ENCODE measurements at regions not wholly inside any gene's neighbourhood (a gene's known extent, or its start where the extent isn't known, plus 50 kb on each side); places are given as distances from the start of the nearest gene placed in this dataset.

- Histone ChIP-seq H3K27me3 (replicated peaks; ENCODE audit: insufficient read depth, low read depth, low read length, poor library complexity) (no peaks in the 10 kb centered on the region), H3K27ac (ENCODE audit: low read depth, low read length, poor library complexity, severe bottlenecking) (no peak overlapping the region), H3K4me3 (ENCODE audit: low read depth, low read length, poor library complexity, severe bottlenecking) (no peak overlapping the region), H3K36me3 (ENCODE audit: insufficient read depth, low read length, poor library complexity, severe bottlenecking) (no peaks in the 10 kb centered on the region), H3K9me3 (ENCODE audit: low read depth, low read length, poor library complexity, severe bottlenecking) (no peaks in the 10 kb centered on the region), H3K4me1 (ENCODE audit: insufficient read depth, low read length, poor library complexity, severe bottlenecking) (no peaks in the 10 kb centered on the region)
- intact Hi-C loops (cut with micrococcal nuclease; ENCODE audit: unreplicated experiment) = no loop called here
- ChIA-PET CTCF (no interaction called here), POLR2A (ENCODE audit: low non-redundant PET) (no interaction called here)
- TF ChIP-seq EZH2 (IDR thresholded peaks at IDR 0.05; ENCODE audit: borderline replicate concordance, low read depth, low read length, poor library complexity, severe bottlenecking) (no peak), CTCF (conservative IDR thresholded peaks at IDR 0.05; ENCODE audit: low read depth, low read length) (no peak)
- no peak for DNase-seq (ENCODE audit: low spot score)
- no TSS peak for BruUV-seq (replicated peaks)
Observed at GRCh38 chr4:185902654-185903053, 90.7 kb upstream of the SORBS2 start.

GRCh38 chr4:185903205-185903604, 91.2 kb upstream of the SORBS2 start:
- Histone ChIP-seq H3K27me3 (replicated peaks; ENCODE audit: insufficient read depth, low read depth, low read length, poor library complexity) (no peaks in the 10 kb centered on the region), H3K27ac (ENCODE audit: low read depth, low read length, poor library complexity, severe bottlenecking) (no peak overlapping the region), H3K9me3 (ENCODE audit: low read depth, low read length, poor library complexity, severe bottlenecking) (no peaks in the 10 kb centered on the region), H3K4me1 (ENCODE audit: insufficient read depth, low read length, poor library complexity, severe bottlenecking) (no peaks in the 10 kb centered on the region), H3K4me3 (ENCODE audit: low read depth, low read length, poor library complexity, severe bottlenecking) (no peak overlapping the region), H3K36me3 (ENCODE audit: insufficient read depth, low read length, poor library complexity, severe bottlenecking) (no peaks in the 10 kb centered on the region)
- intact Hi-C loops (cut with micrococcal nuclease; ENCODE audit: unreplicated experiment) = no loop called here
- ChIA-PET CTCF (no interaction called here), POLR2A (ENCODE audit: low non-redundant PET) (no interaction called here)
- no TSS peak for BruUV-seq (replicated peaks)
- TF ChIP-seq EZH2 (IDR thresholded peaks at IDR 0.05; ENCODE audit: borderline replicate concordance, low read depth, low read length, poor library complexity, severe bottlenecking) (no peak), CTCF (conservative IDR thresholded peaks at IDR 0.05; ENCODE audit: low read depth, low read length) (no peak)
- no peak for DNase-seq (ENCODE audit: low spot score)

- POLR2A ChIA-PET (ENCODE audit: low non-redundant PET) = no interaction called here
- CTCF ChIA-PET = no interaction called here
Observed at GRCh38 chr4:185904381-185904780, 92.4 kb upstream of the SORBS2 start.

More at GRCh38 chr4:185904381-185904780, 92.4 kb upstream of the SORBS2 start:
- BruUV-seq (replicated peaks) = no TSS peak
- intact Hi-C loops (cut with micrococcal nuclease; ENCODE audit: unreplicated experiment) = no loop called here
- no peak overlapping the region for H3K4me3 ChIP-seq (ENCODE audit: low read depth, low read length, poor library complexity, severe bottlenecking)
- no peak for DNase-seq (ENCODE audit: low spot score)
- no peaks in the 10 kb centered on the region for H3K4me1 ChIP-seq (ENCODE audit: insufficient read depth, low read length, poor library complexity, severe bottlenecking)
- H3K36me3 ChIP-seq (ENCODE audit: insufficient read depth, low read length, poor library complexity, severe bottlenecking) = no peaks in the 10 kb centered on the region
- H3K27me3 ChIP-seq (replicated peaks; ENCODE audit: insufficient read depth, low read depth, low read length, poor library complexity) = no peaks in the 10 kb centered on the region
- TF ChIP-seq CTCF (conservative IDR thresholded peaks at IDR 0.05; ENCODE audit: low read depth, low read length) = no peak
- TF ChIP-seq EZH2 (IDR thresholded peaks at IDR 0.05; ENCODE audit: borderline replicate concordance, low read depth, low read length, poor library complexity, severe bottlenecking) = no peak
- H3K27ac ChIP-seq (ENCODE audit: low read depth, low read length, poor library complexity, severe bottlenecking) = no peak overlapping the region
- H3K9me3 ChIP-seq (ENCODE audit: low read depth, low read length, poor library complexity, severe bottlenecking) = no peaks in the 10 kb centered on the region

Measured in A673 (cell line).